K562 (cell line): ENCODE measurements at regions not wholly inside any gene's neighbourhood (a gene's known extent, or its start where the extent isn't known, plus 50 kb on each side); places are given as distances from the start of the nearest gene placed in this dataset.

Experiments
- ATAC-seq: fragments of 200-7000 bp; cut with Tn5 transposase; 3 replicates; pipeline ENCODE4 v1.9.1; 2020; ENCODE audit warnings: moderate library complexity
- BruUV-seq: library from RNA; stranded (reverse); fragments of 400-500 nt; replicated peaks from 2 replicates; lab custom pipeline; 2021; lab: Mats Ljungman, UMichigan
- CTCF ChIA-PET: fragments of 300-600 bp; formaldehyde crosslinking; extraction: SDS; loops from one replicate; lab custom pipeline; 2021; ENCODE audit warnings: low intra/inter-chr PET ratio; lab: Yijun Ruan, JAX
- POLR2A ChIA-PET: fragments of 300-600, 350-650 bp; sonication (Branson Sonifier 250); formaldehyde crosslinking; extraction: SDS; loops from one replicate; lab custom pipeline; 2021; ENCODE audit warnings: antibody characterized with exemption, inconsistent platforms; lab: Yijun Ruan, JAX
- DNase-seq, 4 experiments: peaks; one replicate each; pipeline versions ENCODE4 v3.0.0 to v3.0.0-alpha.2; 2011 to 2018; ENCODE audit warnings: low spot score in 3 of 4, mixed read lengths in 3 of 4; ENCODE audit errors: extremely low read depth in 1 of 4
- FAIRE-seq: peaks from 2 replicates; lab custom pipeline; 2011; peaks lifted over from hg19 to GRCh38; lab: Jason Lieb, UNC
- H2AFZ ChIP-seq: 2 replicates; pipeline ENCODE4 v1.6.0; 2011; ENCODE audit warnings: low read depth, low read length, control low read depth, inconsistent platforms
- H3K27ac ChIP-seq: fragments of 200-600 bp; 3 replicates; pipeline ENCODE4 v1.8.0; 2011; ENCODE audit warnings: low read depth, mild to moderate bottlenecking, control low read depth, inconsistent platforms, low read length, moderate library complexity, mixed read lengths; ENCODE audit errors: extremely low read depth
- H3K27me3 ChIP-seq, 2 experiments: fragments of 300-600 bp in 1 of 2; 2 replicates in 1 of 2; 3 replicates in 1 of 2; pipeline versions ENCODE4 v1.6.0 to v1.8.0; 2011; ENCODE audit warnings: inconsistent platforms in 2 of 2, low read length in 2 of 2, mild to moderate bottlenecking in 1 of 2, mixed read lengths in 1 of 2, moderate library complexity in 1 of 2; ENCODE audit not compliant: control insufficient read depth in 2 of 2, insufficient read depth in 2 of 2
- H3K36me3 ChIP-seq: fragments of 300-600 bp; 3 replicates; pipeline ENCODE4 v1.8.0; 2011; ENCODE audit warnings: mild to moderate bottlenecking, low read length, inconsistent platforms; ENCODE audit not compliant: control insufficient read depth, insufficient read depth
- H3K4me1 ChIP-seq, 2 experiments: fragments of 200-600 bp in 1 of 2; replicated peaks in 1 of 2; 2 replicates in 1 of 2; 3 replicates in 1 of 2; pipeline versions ENCODE4 v1.5.1 to v1.8.0; 2011; ENCODE audit warnings: inconsistent platforms in 2 of 2, low read length in 2 of 2, mild to moderate bottlenecking in 1 of 2, mixed read lengths in 1 of 2, moderate library complexity in 1 of 2; ENCODE audit not compliant: control insufficient read depth in 2 of 2, insufficient read depth in 2 of 2
- H3K4me2 ChIP-seq: 2 replicates; pipeline ENCODE4 v1.6.1; 2011; ENCODE audit warnings: low read length, control low read depth, inconsistent platforms, mixed read lengths; ENCODE audit not compliant: insufficient read depth
- H3K4me3 ChIP-seq: fragments of 200-600 bp; sonication (generic), shearing (Covaris generic); 2 replicates; pipeline ENCODE4 v1.5.1; 2016; ENCODE audit warnings: control low read depth, inconsistent platforms
- H3K79me2 ChIP-seq: fragments of 200-600 bp; 3 replicates; pipeline ENCODE4 v1.8.0; 2011; ENCODE audit warnings: low read length, inconsistent platforms; ENCODE audit not compliant: control insufficient read depth, insufficient read depth
- H3K9ac ChIP-seq, 2 experiments: 2 replicates each; pipeline versions ENCODE4 v1.6.0 to v1.6.1; 2011; ENCODE audit warnings: low read depth in 2 of 2, low read length in 2 of 2, control low read depth in 1 of 2, inconsistent platforms in 1 of 2, mild to moderate bottlenecking in 1 of 2, mixed read lengths in 1 of 2; ENCODE audit not compliant: insufficient read depth in 1 of 2
- H3K9me1 ChIP-seq: one replicate; pipeline ENCODE4 v1.6.0; 2011; ENCODE audit warnings: inconsistent platforms, mild to moderate bottlenecking, low read length, moderate library complexity; ENCODE audit not compliant: control insufficient read depth, insufficient read depth
- H3K9me3 ChIP-seq: replicated peaks from 2 replicates; pipeline ENCODE4 v1.5.1; 2011; ENCODE audit warnings: low read depth, low read length, inconsistent platforms; ENCODE audit not compliant: control insufficient read depth, insufficient read depth
- H4K20me1 ChIP-seq: replicated peaks from 2 replicates; pipeline ENCODE4 v1.6.1; 2011; ENCODE audit warnings: low read length, inconsistent platforms, mixed read lengths; ENCODE audit not compliant: control insufficient read depth, insufficient read depth
- HLTF ChIP-seq: fragments of 450-650 bp; IDR thresholded peaks from 2 replicates; pipeline ENCODE4 v1.6.1; 2016
- HMGN3 ChIP-seq: IDR thresholded peaks from 2 replicates; pipeline ENCODE4 v1.6.1; 2011; ENCODE audit warnings: borderline replicate concordance, low read depth, mild to moderate bottlenecking, mixed read lengths, low read length; ENCODE audit not compliant: insufficient read length; ENCODE audit errors: extremely low read depth
- KAT7 ChIP-seq: sonication (generic); formaldehyde crosslinking; IDR thresholded peaks from 2 replicates; pipeline ENCODE4 v1.8.0; 2022; ENCODE audit warnings: missing genetic modification reagents, mild to moderate bottlenecking, borderline replicate concordance
- NEUROD1 ChIP-seq: fragments of 150-350 bp; IDR thresholded peaks from 2 replicates; pipeline ENCODE4 v1.6.1; 2014; ENCODE audit warnings: borderline replicate concordance, low read length, low read depth; ENCODE audit not compliant: partially characterized antibody
- ZNF134 ChIP-seq: fragments of 250-450 bp; sonication (Bioruptor Pico); conservative IDR thresholded peaks from 2 replicates; pipeline ENCODE4 v1.4.0; 2020
- whole genome bisulfite sequencing: fragments of 100-300 bp; shearing (Covaris generic); methylation state at CpG from one replicate; pipeline ENCODE4 v1.1.6; 2016; ENCODE audit warnings: low coverage, mixed read lengths; ENCODE audit not compliant: insufficient coverage; ENCODE audit errors: missing lambda C conversion rate; 5-methylcytosine and 5-hydroxymethylcytosine counted together
- in situ Hi-C: fragments of 300-500 bp; cut with MboI; formaldehyde crosslinking; loops from 4 replicates; pipeline ENCODE4 v1.15.0; 2018; ENCODE audit warnings: inconsistent platforms, mixed read lengths
- intact Hi-C: fragments of 100-400 bp; cut with micrococcal nuclease; formaldehyde crosslinking; loops from 2 replicates; pipeline ENCODE4 v1.14.2; 2022

DNA sequence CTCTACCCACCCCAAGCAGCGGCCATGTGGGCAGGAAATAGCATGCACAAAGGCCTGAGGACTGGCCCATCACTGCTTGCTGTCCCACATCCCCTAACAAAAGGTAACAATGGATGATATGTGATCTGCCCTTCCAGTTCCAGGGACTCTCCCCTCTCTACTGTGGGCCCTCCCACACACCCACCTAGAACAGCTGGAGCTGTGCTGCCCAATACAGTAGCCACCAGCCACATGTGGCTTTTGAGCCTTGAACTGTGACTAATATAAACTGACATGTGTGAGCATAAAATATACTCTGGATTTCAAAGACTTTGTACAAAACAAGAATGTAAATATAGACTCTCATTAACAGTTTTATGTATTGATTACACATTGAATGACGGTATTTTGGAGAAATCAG lies 78.1 kb downstream of the C5orf15 start:
- ATAC-seq, result no peak
- no peaks in the 10 kb centered on the region for H3K9me1 ChIP-seq
- no peak overlapping the region for H3K9ac ChIP-seq
- TF ChIP-seq KAT7 (CRISPR knock-in tag) (no peak), NEUROD1 (no peak), HLTF (no peak), ZNF134 (CRISPR knock-in tag) (no peak), HMGN3 (no peak)
- TF ChIP-seq, all 486 proteins: peak for 0
- no TSS peak for BruUV-seq
- H4K20me1 ChIP-seq, result no peaks in the 10 kb centered on the region
- peaks cover 5 to 9% of the 10 kb centered on the region in 2 experiments; a peak in 4 of 5 replicates for H3K4me1 ChIP-seq
- ChIA-PET CTCF (interaction anchor here (0.7 kb wide), 1 partner anchor 14 kb away, joined by 3 read pairs; no protein-coding TSS in a partner anchor), POLR2A (no interaction called here)
- intact Hi-C loops, result no loop called here
- no peak overlapping the region for H3K27ac ChIP-seq
- 14% methylated on average over 2 of the region's 2 CpGs for WGBS
- no peak overlapping the region for H3K4me3 ChIP-seq
- DNase-seq, result no peak
- H3K4me2 ChIP-seq, result no peak overlapping the region
- no peaks in the 10 kb centered on the region for H3K79me2 ChIP-seq
- H3K9me3 ChIP-seq, result no peaks in the 10 kb centered on the region; the same call in 1 of the 2 replicates
- H2AFZ ChIP-seq, result no peak overlapping the region
- H3K36me3 ChIP-seq, result no peaks in the 10 kb centered on the region
- peaks cover 2 to 5% of the 10 kb centered on the region in 2 experiments; a peak in 3 of 5 replicates for H3K27me3 ChIP-seq
- FAIRE-seq, result no peak
- in situ Hi-C loops, result no loop called here
